HG02970 (cell line): ENCODE measurements at regions not wholly inside any gene's neighbourhood (a gene's known extent, or its start where the extent isn't known, plus 50 kb on each side); places are given as distances from the start of the nearest gene placed in this dataset.

Source experiments
- ATAC-seq: cut with Tn5 transposase; IDR thresholded peaks from one replicate; pipeline ENCODE4 v1.9.1; 2021; ENCODE audit warnings: mild to moderate bottlenecking, moderate library complexity, moderate number of reproducible peaks; ENCODE audit not compliant: unreplicated experiment, low FRiP score

GRCh38 chr5:91867799-91868198 is 484.7 kb upstream of the ARRDC3 start:
- no peak for ATAC-seq

- ATAC-seq, result no peak
Observed at GRCh38 chr5:91865915-91866314, 482.8 kb upstream of the ARRDC3 start.

- ATAC-seq, result no peak
Observed at GRCh38 chr5:91864962-91865361, 481.8 kb upstream of the ARRDC3 start.

- ATAC-seq, result no peak
Observed at GRCh38 chr5:91851670-91852069, 468.6 kb upstream of the ARRDC3 start.

GRCh38 chr5:91850031-91850430 is 466.9 kb upstream of the ARRDC3 start:
- no peak for ATAC-seq

- no peak for ATAC-seq
Observed at GRCh38 chr5:91849069-91849468, 466.0 kb upstream of the ARRDC3 start.

- no peak for ATAC-seq
Observed at GRCh38 chr5:91848453-91848852, 465.3 kb upstream of the ARRDC3 start.

- no peak for ATAC-seq
Observed at GRCh38 chr5:91841423-91841822, 458.3 kb upstream of the ARRDC3 start.

- no peak for ATAC-seq
Observed at GRCh38 chr5:91840412-91840811, 457.3 kb upstream of the ARRDC3 start.

GRCh38 chr5:91839721-91840120 is 456.6 kb upstream of the ARRDC3 start:
- no peak for ATAC-seq

GRCh38 chr5:91839233-91839632 is 456.1 kb upstream of the ARRDC3 start:
- ATAC-seq, result no peak

- no peak for ATAC-seq
Observed at GRCh38 chr5:91830361-91830953, 447.3 kb upstream of the ARRDC3 start.

- ATAC-seq, result no peak
Observed at GRCh38 chr5:91825618-91826017, 442.5 kb upstream of the ARRDC3 start.

- no peak for ATAC-seq
Observed at GRCh38 chr5:91824406-91824805, 441.3 kb upstream of the ARRDC3 start.

GRCh38 chr5:91820874-91821273 is 437.8 kb upstream of the ARRDC3 start:
- ATAC-seq, result no peak

GRCh38 chr5:91816681-91817080 is 433.6 kb upstream of the ARRDC3 start:
- no peak for ATAC-seq

- no peak for ATAC-seq
Observed at GRCh38 chr5:91797576-91797975, 414.5 kb upstream of the ARRDC3 start.

GRCh38 chr5:91794856-91795548 is 411.9 kb upstream of the ARRDC3 start:
- ATAC-seq, result no peak

GRCh38 chr5:91794455-91794854 is 411.3 kb upstream of the ARRDC3 start:
- no peak for ATAC-seq

- ATAC-seq, result no peak
Observed at GRCh38 chr5:91787718-91788117, 404.6 kb upstream of the ARRDC3 start.

GRCh38 chr5:91777671-91778070 is 394.6 kb upstream of the ARRDC3 start:
- ATAC-seq, result no peak

GRCh38 chr5:91776249-91776648 is 393.1 kb upstream of the ARRDC3 start:
- ATAC-seq, result no peak
